Left renal cortex interstitium (tissue), 4 donors: ENCODE measurements at regions not wholly inside any gene's neighbourhood (a gene's known extent, or its start where the extent isn't known, plus 50 kb on each side); places are given as distances from the start of the nearest gene placed in this dataset.
"Not testable (repeated sequence)": the region's sequence is repeated elsewhere in the genome, so short reads cannot be mapped to it uniquely, and the experiment has no call there.

Source experiments
- DNase-seq, 4 donors: peaks; one replicate each; pipeline ENCODE4 v3.0.0-alpha.2; 2013; ENCODE audit warnings: low read depth in 4 of 4, low spot score in 2 of 4, missing footprints in 1 of 4

- no peak for DNase-seq
Measured at GRCh38 chr7:17078298-17078697, 196.5 kb upstream of the AGR3 start.

GRCh38 chr7:17083392-17084165 lies 201.8 kb upstream of the AGR3 start:
- DNase-seq: no peak

GRCh38 chr7:17084166-17084475 lies 202.3 kb upstream of the AGR3 start:
- DNase-seq: no peak

- no peak for DNase-seq
Measured at GRCh38 chr7:17085186-17085585, 203.4 kb upstream of the AGR3 start.

GRCh38 chr7:17086403-17086802 lies 204.6 kb upstream of the AGR3 start:
- no peak for DNase-seq

- DNase-seq: no peak
Measured at GRCh38 chr7:17090751-17091150, 207.7 kb upstream of the AHR start.

GRCh38 chr7:17093461-17093860 lies 205.0 kb upstream of the AHR start:
- no peak for DNase-seq

GRCh38 chr7:17094963-17095574 lies 203.4 kb upstream of the AHR start:
- no peak for DNase-seq

GRCh38 chr7:17095931-17096330 lies 202.5 kb upstream of the AHR start:
- DNase-seq: no peak

GRCh38 chr7:17097668-17098297 lies 200.7 kb upstream of the AHR start:
- no peak for DNase-seq

GRCh38 chr7:17098515-17098914 lies 199.9 kb upstream of the AHR start:
- DNase-seq: no peak

GRCh38 chr7:17099083-17099973 lies 199.1 kb upstream of the AHR start:
- DNase-seq: no peak

- not testable (repeated sequence) for DNase-seq
Measured at GRCh38 chr7:17099974-17100509, 198.4 kb upstream of the AHR start.

GRCh38 chr7:17101207-17101696 lies 197.2 kb upstream of the AHR start:
- no peak for DNase-seq

- DNase-seq: no peak
Measured at GRCh38 chr7:17103170-17103569, 195.3 kb upstream of the AHR start.

GRCh38 chr7:17103984-17104383 lies 194.5 kb upstream of the AHR start:
- no peak for DNase-seq

GRCh38 chr7:17104419-17104818 lies 194.0 kb upstream of the AHR start:
- no peak for DNase-seq

- no peak for DNase-seq
Measured at GRCh38 chr7:17105701-17106100, 192.8 kb upstream of the AHR start.

GRCh38 chr7:17108049-17108584 lies 190.3 kb upstream of the AHR start:
- no peak for DNase-seq

GRCh38 chr7:17109020-17109419 lies 189.4 kb upstream of the AHR start:
- no peak for DNase-seq
